ENCODE measurements at regions not wholly inside any gene's neighbourhood (a gene's known extent, or its start where the extent isn't known, plus 50 kb on each side); places are given as distances from the start of the nearest gene placed in this dataset.

DNA sequence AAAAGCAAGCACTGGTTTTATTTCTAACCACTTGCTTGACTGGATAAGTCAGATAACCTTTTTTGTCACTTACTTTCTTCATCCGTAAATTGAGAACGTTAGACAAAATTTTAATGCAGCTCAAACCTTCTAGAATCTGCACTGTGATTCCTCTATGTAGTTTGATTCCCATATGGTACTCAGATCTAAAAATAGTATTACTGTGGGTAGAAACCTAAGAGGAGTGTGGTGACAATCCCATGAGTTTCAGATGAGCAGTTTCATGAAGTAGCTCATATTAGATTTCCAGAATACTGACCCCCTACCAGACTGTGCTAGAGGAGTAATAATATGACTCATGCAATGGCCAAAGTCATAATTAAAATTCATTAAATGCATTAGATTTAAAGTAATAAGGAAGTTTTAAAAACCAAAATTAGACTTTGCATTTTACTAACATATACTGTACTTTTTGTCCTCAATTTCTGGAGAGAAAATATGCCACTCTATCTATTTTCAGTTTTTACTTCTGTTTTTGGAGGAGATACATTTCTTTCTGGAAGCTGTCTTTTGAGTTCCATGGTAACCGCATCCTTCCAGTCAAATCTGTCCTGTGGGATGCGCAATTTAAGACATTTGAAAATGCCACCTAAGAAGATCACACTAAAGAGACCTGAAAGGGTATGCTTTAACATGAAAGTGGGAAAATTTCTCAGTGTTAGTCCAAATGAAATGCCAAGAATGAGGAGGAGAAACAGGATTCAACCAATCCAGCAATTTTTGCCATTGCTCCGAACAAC is 64.1 kb upstream of the GPM6A start:
- TF ChIP-seq EZH2phosphoT487 (IDR thresholded peaks at IDR 0.05; ENCODE audit: insufficient read depth, low read depth) (no peak), EZH2 (IDR thresholded peaks at IDR 0.05; ENCODE audit: insufficient read depth, poor library complexity, severe bottlenecking) (no peak)

Data from GM23248 (cell line).